RWPE2 (cell line): ENCODE measurements at regions not wholly inside any gene's neighbourhood (a gene's known extent, or its start where the extent isn't known, plus 50 kb on each side); places are given as distances from the start of the nearest gene placed in this dataset.

Experiments
- ATAC-seq: fragments of 200-7000 bp; cut with Tn5 transposase; 3 replicates; pipeline ENCODE4 v1.9.1; 2021; ENCODE audit warnings: low read depth
- DNase-seq: peaks from one replicate; pipeline ENCODE4 v3.0.0-alpha.2; 2020; ENCODE audit warnings: low spot score
- H3K27ac ChIP-seq: fragments of 450-650 bp; 2 replicates; pipeline ENCODE4 v1.5.1; 2017; ENCODE audit warnings: mild to moderate bottlenecking; ENCODE audit not compliant: poor library complexity, severe bottlenecking
- H3K27me3 ChIP-seq: fragments of 250-450 bp; sonication (Bioruptor Pico); 2 replicates; pipeline ENCODE4 v1.5.1; 2021; ENCODE audit warnings: mild to moderate bottlenecking, moderate library complexity; ENCODE audit not compliant: insufficient read depth, poor library complexity, severe bottlenecking
- H3K36me3 ChIP-seq: fragments of 250-450 bp; sonication (Bioruptor Pico); 2 replicates; pipeline ENCODE4 v1.5.1; 2020; ENCODE audit warnings: low read depth, mild to moderate bottlenecking, moderate library complexity
- H3K4me1 ChIP-seq: fragments of 250-450 bp; sonication (Bioruptor Pico); 2 replicates; pipeline ENCODE4 v1.5.1; 2021; ENCODE audit warnings: mild to moderate bottlenecking, moderate library complexity; ENCODE audit not compliant: insufficient read depth, poor library complexity, severe bottlenecking
- H3K4me3 ChIP-seq: fragments of 250-450 bp; sonication (Bioruptor Pico); 2 replicates; pipeline ENCODE4 v1.5.1; 2021; ENCODE audit warnings: mild to moderate bottlenecking, moderate library complexity; ENCODE audit not compliant: severe bottlenecking
- H3K9me3 ChIP-seq: fragments of 250-450 bp; sonication (Bioruptor Pico); 2 replicates; pipeline ENCODE4 v1.5.1; 2021; ENCODE audit warnings: mild to moderate bottlenecking, moderate library complexity; ENCODE audit not compliant: severe bottlenecking
- CTCF ChIP-seq: fragments of 450-650 bp; IDR thresholded peaks from one replicate; pipeline ENCODE4 v1.5.1; 2017; ENCODE audit warnings: mild to moderate bottlenecking, moderate library complexity; ENCODE audit not compliant: poor library complexity, severe bottlenecking

- DNase-seq (no peak), ATAC-seq (no peak)
- Histone ChIP-seq H3K36me3 (no peaks in the 10 kb centered on the region), H3K27me3 (no peaks in the 10 kb centered on the region), H3K4me3 (no peak overlapping the region), H3K4me1 (no peaks in the 10 kb centered on the region), H3K9me3 (no peaks in the 10 kb centered on the region), H3K27ac (no peak overlapping the region)
- TF ChIP-seq CTCF: no peak
These were observed 757.8 kb upstream of the ADGRB3 start for GRCh38 chr6:67877288-67877687.

- Histone ChIP-seq H3K4me3 (no peak overlapping the region), H3K27me3 (no peaks in the 10 kb centered on the region), H3K36me3 (no peaks in the 10 kb centered on the region), H3K27ac (no peak overlapping the region), H3K4me1 (no peaks in the 10 kb centered on the region), H3K9me3 (no peaks in the 10 kb centered on the region)
- DNase-seq (no peak), ATAC-seq (no peak)
- no peak for TF ChIP-seq CTCF
These were observed 759.2 kb upstream of the ADGRB3 start for GRCh38 chr6:67875877-67876383.

- Histone ChIP-seq H3K27ac (no peak overlapping the region), H3K9me3 (no peaks in the 10 kb centered on the region), H3K36me3 (no peaks in the 10 kb centered on the region), H3K27me3 (no peaks in the 10 kb centered on the region), H3K4me3 (no peak overlapping the region), H3K4me1 (no peaks in the 10 kb centered on the region)
- DNase-seq: no peak
- ATAC-seq: no peak
- no peak for TF ChIP-seq CTCF
These were observed 764.8 kb upstream of the ADGRB3 start for GRCh38 chr6:67870321-67870720.

- DNase-seq (no peak), ATAC-seq (no peak)
- Histone ChIP-seq H3K4me1 (no peaks in the 10 kb centered on the region), H3K27me3 (no peaks in the 10 kb centered on the region), H3K27ac (no peak overlapping the region), H3K4me3 (no peak overlapping the region), H3K9me3 (no peaks in the 10 kb centered on the region), H3K36me3 (no peaks in the 10 kb centered on the region)
- TF ChIP-seq CTCF: no peak
These were observed 771.7 kb upstream of the ADGRB3 start for GRCh38 chr6:67863346-67863745.

- H3K4me3 ChIP-seq: no peak overlapping the region
- no peak for ATAC-seq
- H3K27me3 ChIP-seq: no peaks in the 10 kb centered on the region
- no peak overlapping the region for H3K27ac ChIP-seq
- TF ChIP-seq CTCF: no peak
- no peak for DNase-seq
- no peaks in the 10 kb centered on the region for H3K9me3 ChIP-seq
- no peaks in the 10 kb centered on the region for H3K4me1 ChIP-seq
- no peaks in the 10 kb centered on the region for H3K36me3 ChIP-seq
These were observed 781.0 kb upstream of the ADGRB3 start for GRCh38 chr6:67854098-67854497.
